ENCODE measurements at regions not wholly inside any gene's neighbourhood (a gene's known extent, or its start where the extent isn't known, plus 50 kb on each side); places are given as distances from the start of the nearest gene placed in this dataset.

GRCh38 chr5:121704291-121704690, 147.4 kb upstream of the FTMT start:
- TF ChIP-seq EP300 (IDR thresholded peaks at IDR 0.05; ENCODE audit: borderline replicate concordance in 1 of 2, low read depth in 1 of 2, low read length in 1 of 2) (no peak), CTCF (IDR thresholded peaks at IDR 0.05) (no peak), GABPA (IDR thresholded peaks at IDR 0.05; ENCODE audit: low read depth) (no peak), MAX (IDR thresholded peaks at IDR 0.05; ENCODE audit: low read depth) (no peak), SIN3A (IDR thresholded peaks at IDR 0.05; ENCODE audit: borderline replicate concordance, low read depth, low read length) (no peak)

Data from SK-N-SH (cell line).